Astrocyte (in vitro differentiated cells and primary cell): ENCODE measurements at regions not wholly inside any gene's neighbourhood (a gene's known extent, or its start where the extent isn't known, plus 50 kb on each side); places are given as distances from the start of the nearest gene placed in this dataset.

Experiments
- CTCF ChIP-seq: IDR thresholded peaks from 2 replicates; pipeline ENCODE4 v1.5.1; 2011; ENCODE audit warnings: low read depth, mild to moderate bottlenecking, inconsistent platforms, low read length, moderate library complexity; ENCODE audit not compliant: insufficient read depth
- EZH2 ChIP-seq: IDR thresholded peaks from 2 replicates; pipeline ENCODE4 v1.6.1; 2012; ENCODE audit warnings: mild to moderate bottlenecking, low read length, inconsistent platforms; ENCODE audit not compliant: insufficient read depth

DNA sequence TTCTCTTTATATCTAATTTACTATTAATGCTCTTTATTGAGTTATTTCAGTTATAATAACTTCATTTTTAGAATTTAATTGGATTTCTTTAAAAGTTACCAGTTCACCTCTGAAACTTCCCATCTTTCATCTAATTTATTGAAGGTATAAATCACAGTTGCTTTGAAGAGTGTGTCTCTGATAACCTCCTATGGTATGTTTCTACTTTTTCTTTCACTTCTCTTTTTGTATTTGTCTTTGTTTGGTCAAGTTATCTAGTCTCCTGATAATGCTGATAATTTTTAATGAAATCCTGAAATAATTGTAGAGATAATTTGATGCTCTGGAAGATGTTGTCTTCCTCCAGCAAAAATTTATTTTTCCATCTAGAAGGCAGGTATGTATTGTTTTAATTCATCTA is 141.6 kb upstream of the NPY2R start:
- TF ChIP-seq CTCF: no peak
- no peak for TF ChIP-seq EZH2
